Hepatic stellate cell (primary cell): ENCODE measurements at regions not wholly inside any gene's neighbourhood (a gene's known extent, or its start where the extent isn't known, plus 50 kb on each side); places are given as distances from the start of the nearest gene placed in this dataset.
"Not testable (repeated sequence)": the region's sequence is repeated elsewhere in the genome, so short reads cannot be mapped to it uniquely, and the experiment has no call there.

Source experiments
- DNase-seq: peaks from one replicate; pipeline ENCODE4 v3.0.0; 2011; ENCODE audit warnings: low spot score

DNA sequence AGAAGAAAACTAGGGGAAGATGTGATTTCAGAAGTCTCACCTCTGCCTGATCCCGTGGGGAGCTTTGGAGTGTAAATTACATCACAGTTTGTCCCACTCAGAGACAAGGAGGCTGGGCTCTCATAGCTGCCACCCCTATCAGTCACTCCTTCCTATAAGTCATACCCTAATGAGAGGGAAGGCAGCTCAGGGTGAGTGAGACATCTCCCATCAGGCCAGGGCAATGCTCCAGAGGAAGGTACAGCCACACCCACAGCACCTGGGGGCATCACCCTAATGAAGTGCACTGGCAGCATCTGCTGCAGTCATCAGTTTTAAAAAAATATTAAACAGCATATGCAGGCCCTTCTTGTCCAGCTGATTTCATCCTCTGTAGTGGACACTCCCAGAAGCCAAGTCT, 223.1 kb upstream of the NBPF12 start:
- DNase-seq = not testable (repeated sequence)

DNA sequence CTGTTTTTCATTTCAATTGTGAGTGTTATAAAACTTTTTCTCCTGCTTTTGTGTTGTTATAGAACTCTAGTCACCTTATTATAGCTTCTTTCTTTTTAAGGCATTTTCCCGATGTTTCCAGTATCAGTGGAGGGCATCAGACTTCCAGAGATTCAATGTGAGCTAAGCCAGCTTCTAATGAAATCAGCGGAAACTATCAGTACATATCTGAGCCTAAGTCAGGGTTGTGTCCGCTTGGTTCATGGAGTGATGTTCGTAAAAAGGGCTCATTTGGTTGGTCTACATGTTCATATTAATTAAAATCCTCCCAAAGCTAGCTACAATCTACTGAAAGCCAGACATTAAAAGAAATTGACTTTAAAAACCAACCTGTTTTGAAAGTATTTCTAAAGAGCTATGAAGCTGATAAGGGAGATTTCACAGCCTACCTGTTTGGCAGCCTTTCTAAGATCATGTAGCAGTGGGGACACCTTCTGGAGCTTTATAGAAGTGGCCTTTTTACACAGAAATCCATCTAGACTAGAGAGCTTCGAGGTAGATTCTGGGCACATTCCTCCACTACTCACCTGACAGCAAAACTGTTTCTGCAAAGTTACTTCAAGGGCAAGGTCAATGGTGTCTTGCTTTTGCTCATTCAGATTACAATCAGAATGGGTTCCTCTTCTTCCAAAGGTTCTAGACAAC, 227.1 kb upstream of the NBPF12 start:
- DNase-seq = not testable (repeated sequence)

DNA sequence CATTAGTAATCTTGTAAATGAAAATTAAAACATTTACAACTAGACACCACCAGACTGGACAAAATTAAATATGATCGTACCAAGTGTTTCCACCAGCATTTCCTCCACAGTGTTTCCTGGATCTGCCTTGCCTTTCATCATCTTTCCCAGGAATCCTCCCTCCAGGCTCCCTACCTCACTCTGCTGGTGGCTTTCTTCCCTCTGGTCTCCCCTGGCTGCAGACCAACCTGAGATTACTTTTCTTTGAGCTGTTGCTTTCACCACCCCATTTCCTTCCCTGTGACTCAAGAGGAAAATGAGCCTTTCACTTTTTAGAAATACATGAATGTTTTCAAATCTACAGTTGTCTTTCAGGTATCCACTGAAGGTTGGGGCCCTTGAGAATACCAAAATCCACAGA, 228.8 kb upstream of the NBPF12 start:
- DNase-seq = not testable (repeated sequence)

DNA sequence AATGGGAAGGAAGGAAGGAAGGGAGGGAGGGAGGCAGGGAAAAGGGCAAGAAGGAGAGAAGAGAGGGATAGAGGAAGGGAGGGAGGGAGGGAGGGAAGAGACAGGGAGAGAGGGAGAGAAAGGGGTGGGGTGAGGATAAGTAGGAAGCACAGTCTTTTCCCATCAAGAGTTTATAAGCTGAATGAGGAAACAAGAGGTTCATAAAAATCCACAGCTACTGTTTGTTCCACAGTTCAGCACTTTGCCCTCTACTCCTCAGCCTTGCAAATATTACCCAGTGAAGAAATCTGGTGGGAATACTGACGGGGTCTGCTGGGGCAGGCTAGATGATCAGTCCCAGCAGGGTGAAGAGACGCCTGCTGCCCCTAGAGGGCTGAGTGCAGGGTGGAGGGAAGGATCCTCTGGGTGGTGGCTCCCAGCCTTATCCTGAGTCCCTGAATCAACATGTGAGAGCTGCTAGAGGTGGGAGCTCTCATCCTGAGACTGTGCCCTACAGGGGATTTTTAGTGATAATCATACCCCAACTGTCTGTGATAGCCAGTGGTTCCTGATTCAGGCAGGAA, 233.9 kb upstream of the NBPF12 start:
- not testable (repeated sequence) for DNase-seq

DNA sequence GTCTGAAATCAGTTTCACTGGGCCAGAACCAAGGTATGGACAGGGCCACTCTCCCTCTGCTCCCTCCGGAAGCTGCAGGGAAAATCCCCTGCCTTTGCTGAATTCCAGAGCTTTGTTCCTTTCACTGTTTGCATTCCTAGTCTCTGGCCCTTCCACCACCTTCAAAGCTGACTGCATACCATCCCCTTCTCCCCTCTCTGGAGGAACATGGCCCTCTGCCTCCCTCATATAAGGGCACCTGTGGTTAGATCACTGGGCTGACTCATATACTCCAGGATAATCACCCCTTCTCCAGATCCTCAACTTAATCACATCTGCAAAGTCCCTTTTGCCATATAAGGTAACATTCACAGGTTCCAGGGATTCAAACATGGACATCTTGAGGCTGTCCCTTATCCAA, 236.8 kb upstream of the NBPF12 start:
- not testable (repeated sequence) for DNase-seq

DNA sequence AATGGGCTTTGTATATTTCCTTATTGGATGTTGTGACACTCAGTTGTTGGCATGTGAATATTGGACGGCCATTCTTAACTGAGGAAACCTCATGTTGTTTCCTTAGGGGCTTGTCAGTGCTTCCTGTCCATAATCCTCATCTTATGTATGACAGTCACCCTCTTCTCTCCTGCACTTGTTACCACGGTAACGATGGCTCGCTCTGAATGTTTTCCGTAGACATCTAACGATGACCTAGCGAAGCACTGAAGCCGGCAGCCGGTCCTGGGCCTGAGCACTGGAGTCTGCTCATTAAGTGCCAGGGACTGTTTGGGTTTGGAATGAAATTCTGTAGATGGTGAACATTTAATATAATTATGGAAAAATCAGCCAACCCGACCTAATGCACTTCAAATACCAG, 242.7 kb upstream of the NBPF12 start:
- DNase-seq = not testable (repeated sequence)

DNA sequence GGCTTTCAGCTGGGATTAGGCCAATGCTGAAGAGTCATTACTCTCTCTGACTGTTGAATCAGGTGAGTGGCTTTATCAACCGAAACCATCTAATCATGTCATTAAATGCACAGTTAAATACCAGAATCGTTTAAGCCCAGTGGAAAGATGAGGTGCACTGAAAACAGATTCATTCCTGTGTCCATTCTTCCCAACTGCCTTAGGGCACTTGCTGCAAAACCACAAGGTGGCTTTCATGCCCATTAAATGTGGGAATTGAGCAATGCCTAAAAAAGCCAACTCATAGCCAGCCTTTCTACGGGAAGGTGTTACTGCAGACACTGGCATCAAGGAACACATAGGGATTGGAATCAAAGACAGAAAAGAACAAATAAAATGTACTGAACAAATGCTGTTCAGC, 246.3 kb upstream of the NBPF12 start:
- DNase-seq = not testable (repeated sequence)

DNA sequence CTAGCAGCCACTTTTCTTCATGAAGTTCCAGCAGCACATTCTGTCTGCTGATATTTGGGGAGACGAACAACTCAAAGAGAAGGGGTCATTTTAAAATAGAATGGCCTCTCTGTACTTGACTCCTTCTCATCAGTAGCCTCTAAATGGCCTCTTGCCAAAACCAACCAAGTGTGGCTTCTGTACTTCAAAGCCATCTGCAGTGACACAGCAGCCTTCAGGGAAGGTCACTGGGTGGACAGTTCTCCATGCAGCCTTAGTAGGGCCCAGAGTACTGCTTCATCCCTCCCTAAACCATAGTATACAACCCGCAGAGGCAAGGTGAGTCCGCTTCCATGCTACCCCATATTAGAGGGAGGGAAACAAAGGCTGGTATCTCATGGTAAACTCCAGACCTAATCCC, 249.2 kb upstream of the NBPF12 start:
- DNase-seq = not testable (repeated sequence)

DNA sequence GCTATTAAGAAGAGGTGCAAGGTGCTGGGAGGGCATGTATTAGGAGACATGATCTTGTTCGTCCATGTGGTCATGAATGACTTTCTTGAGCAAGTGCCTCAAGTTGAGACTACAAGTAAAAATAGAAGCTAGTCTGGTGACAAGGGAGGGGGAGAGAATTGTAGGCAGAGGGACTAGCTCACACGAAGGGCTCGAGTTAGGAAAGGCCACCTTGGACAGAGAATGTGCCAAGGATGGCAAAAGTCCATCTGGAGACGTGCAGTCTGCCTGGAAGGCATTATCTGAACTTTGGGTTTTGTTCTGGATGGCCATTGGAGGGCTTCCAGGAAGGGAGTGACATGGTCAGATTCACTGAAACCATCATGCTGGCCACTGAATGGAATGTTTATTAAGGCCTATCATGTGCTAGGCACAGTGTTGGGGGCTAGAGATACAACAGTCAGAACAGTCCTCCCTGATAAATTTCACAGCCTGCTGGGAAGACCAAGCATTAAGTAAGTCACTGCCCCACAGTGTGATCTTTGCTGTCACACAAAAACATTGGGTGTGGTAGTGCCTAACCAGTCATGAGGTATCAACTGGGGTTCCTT, 251.3 kb upstream of the NBPF12 start:
- DNase-seq = not testable (repeated sequence)

DNA sequence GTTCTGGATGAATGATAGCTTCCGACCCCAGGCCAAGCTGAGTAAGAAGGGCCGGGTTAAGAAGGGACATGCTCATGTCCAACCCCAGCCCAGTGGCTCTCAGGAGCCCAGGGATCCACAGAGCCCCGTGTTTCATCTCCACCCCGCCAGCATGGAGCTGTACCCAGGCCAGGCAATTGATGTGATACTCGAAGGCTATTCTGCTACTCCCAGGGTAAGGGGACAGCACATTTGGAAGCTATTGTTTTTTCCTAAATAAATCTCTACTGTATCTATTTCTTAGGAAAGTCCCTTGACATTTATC, 255.0 kb upstream of the NBPF12 start:
- not testable (repeated sequence) for DNase-seq

DNA sequence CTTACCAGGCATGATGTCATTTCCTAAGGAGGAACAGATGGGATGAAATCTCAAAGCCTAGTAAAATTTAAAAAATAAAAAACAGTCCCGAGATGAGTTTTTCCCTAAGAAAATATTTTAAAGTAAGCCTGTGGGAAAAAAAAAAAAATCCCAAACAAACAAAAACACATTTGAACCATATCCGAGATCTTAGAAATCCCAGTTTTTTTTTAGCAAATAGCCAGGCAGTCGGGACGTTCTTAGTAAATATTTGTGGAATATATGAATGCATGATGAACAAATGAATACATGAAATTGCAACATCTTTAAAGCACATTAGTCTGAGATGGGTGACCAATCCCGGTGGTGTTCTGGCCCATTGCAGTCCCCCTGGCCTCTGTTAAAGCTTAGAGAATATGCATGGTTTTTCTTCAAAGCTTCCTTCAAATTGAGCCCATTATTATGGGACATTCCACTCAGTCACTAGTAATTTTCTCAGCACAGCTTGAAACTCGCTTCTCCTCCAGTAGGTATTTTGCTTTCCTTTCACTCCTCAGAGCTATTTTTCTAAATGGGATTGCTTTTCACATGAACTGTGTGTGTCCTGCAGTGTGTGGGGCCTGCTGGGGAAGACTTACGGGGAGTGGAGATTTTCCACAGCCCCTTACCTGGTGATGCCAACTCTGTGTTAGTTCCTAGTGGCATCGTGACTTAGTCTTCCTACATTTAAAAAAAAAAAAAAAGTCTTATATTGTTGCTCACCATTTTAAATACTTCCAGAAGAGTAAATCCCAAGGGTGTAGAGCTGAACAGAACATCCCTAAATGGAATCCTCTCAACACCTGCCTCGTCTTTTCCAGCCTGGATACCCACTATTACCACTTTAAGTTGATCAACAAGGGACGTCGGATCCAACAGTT, 255.6 kb upstream of the NBPF12 start:
- not testable (repeated sequence) for DNase-seq

DNA sequence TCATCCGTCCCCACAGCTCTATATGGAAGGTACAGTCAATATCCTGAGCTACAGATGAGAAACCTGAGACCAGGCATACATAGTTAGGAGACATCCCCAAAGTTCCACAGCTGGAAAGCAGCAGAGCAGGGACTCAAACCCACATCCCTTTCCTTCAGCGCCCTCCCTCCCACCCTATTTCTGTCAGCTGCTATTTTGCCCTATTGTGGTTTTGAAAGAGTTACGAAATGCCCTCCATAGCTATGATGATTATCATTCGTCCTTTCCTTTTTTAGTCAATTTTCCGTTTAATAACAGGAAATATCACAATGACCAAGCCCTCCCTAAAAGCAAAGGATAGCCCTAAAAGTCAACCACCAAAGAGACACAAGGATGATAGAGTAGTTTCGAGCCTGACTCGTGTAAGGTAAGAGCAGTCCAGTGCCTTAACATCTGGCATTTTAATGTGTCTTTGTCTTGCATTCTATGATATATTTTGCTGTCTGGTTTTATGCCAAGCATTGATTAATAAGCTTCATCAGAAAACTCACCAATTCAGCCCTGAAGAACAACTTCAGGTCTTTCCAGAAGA, 264.3 kb upstream of the NBPF12 start:
- not testable (repeated sequence) for DNase-seq

DNA sequence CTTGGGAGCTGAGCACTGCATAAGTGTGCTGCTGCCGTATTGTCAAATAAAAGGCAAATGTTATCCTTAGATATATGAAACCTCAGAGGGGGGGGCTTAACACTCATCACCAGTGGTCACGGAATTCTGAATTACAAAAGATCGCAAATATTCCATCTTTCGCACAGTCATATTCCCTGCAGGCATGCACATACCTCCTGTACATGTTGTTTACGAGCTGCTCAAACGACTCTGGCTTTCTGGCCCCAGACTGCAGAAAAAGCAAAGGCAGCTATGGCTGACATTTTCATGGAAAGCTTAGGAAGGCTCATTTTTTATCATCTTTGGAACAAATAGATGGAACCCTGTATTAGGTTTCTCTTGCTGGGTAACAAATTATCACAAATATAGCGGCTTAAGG, 265.5 kb upstream of the NBPF12 start:
- not testable (repeated sequence) for DNase-seq

DNA sequence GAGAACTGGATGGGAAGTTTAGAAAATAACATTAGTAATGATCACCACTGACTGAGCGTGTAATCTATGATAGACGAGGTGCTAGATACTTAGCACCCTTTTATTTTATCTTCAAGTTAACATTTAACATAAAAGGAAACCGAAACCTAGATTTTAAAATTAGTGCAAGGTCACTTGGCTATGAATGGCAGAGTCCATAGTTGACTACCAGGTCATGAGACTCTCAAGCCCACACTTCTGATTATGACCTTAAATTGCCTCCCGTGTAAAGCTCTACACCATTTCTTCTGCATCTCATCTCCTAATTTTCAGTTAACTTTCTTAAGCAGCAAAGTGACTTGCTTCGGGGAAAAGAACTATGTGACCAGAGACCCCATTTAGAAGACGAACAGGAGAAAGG, 266.5 kb upstream of the NBPF12 start:
- DNase-seq = not testable (repeated sequence)

DNA sequence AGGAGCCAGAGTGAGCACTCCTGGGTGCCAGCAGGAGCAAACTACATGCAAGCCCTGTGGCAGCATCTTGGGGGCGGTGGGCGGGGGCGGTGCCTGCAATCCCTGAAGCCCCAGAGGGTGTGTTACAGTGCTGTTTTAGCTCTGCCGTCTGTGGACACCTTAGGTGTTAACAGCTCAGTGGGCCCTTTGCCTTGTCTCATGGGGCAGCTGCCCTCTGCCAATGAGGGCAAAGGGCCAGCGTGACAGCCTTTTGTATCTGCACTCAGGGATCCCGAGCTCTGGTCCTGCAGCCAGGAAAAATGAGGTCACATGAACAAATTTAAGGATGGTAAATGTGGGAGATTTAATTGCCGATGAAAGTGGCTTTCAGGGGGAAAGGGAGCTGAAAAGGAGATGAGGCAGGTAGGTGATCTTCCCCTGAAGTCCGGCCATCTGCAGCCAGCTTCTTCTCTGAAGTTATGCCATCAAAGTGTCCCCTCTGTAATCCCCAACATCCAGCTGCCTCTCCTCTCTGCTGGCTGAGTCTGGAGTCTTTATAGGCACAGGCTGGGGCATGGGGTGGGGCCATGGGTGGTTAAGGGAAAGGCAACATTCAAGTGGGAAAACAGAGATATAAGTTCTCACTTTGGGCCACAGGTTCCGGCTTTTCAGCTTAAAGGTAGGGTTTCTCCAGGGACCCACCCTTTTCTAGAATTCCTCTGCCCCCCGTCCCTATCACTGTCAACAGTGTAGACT, 267.1 kb upstream of the NBPF12 start:
- DNase-seq = not testable (repeated sequence)

DNA sequence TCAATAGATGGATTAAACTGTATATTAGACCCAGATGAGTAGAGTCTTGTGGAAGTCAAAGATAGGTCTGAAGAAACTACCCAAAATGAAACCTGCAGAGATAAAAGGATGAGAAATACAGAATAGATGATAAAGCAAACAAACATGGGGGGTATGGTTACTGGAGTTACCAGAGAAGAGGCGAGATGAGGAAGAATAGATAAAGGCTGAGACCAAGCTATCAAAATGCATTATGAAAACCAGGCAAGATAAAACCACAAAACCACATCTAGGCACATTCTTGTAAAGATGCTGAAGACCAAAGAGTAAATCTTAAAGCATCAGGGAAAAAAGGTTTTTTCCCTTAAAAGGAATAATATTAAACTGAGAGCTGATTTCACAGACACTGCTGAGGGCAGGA, 271.8 kb upstream of the NBPF12 start:
- not testable (repeated sequence) for DNase-seq

DNA sequence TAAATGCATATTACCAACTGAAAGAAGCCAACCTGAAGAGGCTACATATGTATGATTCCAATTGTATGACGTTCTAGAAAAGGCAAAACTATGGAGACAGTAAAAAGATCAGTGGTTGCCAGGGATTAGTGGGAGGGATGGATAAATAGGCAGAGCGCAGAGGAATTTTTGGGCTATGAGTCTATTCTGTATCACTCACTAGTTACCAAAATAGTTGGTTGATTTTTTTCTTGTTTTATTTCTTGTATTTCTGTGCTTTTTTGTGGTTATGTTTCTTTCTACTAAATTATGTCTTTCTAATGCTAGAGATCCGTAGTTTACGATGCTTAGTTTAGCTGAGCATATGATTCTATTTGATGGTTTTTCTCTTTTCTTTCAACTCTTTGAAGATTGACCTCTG, 277.9 kb upstream of the NBPF12 start:
- not testable (repeated sequence) for DNase-seq

DNA sequence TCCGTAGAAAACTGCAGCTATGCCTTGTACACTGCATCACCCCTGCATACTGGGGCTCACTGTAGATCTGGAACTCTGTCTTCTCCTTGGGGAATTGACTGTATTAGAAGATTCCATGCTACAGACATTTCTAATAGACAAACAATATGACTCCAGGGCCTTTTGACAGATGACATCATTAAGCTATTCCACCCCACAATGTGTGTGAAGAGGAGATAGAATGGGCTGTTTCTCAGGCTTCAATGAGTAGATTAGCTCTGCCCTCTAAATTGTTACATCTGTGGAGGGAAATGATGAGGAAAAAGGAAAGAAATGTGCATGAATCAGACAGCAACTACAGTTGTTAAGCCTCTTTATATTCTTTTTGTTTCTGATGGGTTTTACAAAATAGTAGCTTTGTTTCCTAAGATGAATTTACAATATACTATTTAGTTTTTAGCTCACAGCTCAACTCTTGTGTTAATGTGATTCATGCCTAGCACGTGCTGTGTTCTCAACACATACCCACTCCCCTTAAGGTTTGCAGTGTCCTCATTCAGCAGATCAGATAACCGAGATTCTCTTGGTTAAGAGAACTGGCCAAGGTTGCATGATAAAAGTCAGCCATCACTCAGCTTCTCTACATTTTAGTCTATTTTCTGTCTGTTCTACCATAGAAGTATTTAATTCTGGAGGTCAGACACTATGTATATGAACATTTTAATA, 281.6 kb upstream of the NBPF12 start:
- not testable (repeated sequence) for DNase-seq

DNA sequence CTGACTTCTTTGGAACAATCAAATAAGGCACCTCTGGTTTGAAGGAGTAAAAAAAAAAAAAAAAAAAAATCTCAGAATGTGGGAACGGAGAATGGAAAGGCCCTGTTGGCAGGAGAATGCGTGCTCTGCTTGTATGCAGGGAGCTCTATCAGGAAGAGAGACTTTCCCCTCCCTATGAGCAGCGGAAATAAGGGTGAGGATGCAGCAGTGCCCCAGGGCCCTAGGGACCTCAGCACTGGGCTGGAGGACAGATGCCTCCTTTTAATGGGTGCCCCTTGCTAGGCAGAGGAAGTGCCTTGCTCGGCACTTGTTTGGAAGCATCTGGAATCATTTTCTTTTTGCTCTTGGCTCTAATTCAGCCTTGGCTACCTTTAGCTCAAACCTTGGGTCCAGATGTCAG, 283.4 kb upstream of the NBPF12 start:
- not testable (repeated sequence) for DNase-seq

DNA sequence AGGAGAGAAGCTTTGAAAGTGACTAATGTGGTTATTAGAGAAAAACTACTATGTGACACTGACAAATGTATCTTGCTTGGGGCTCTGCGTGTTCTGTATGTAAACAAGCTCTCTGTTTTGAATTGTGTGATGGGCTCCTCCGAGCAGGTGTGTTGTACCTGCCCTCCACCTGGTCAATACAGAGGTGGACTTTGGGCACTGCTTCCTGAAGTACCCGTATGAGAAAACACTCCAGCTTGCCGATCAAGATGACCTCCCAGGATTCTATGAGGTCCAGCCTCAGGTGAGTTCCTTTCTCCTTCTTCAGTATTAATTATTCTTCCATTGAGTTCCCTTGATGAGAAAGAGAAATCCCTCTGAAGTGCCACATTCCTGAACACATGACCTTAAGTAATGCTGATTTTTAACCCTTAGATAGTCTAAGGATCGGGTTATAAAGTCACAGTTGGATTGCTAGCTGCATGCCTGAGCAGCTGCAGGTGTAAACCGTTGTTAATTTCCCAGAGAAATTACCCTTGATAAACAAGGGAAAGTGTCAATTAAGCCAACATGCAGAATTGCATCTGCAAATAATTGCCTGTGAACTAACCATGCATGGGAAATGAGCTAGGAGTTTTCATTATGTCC, 292.0 kb upstream of the NBPF12 start:
- DNase-seq = not testable (repeated sequence)
